ENCODE measurements at regions not wholly inside any gene's neighbourhood (a gene's known extent, or its start where the extent isn't known, plus 50 kb on each side); places are given as distances from the start of the nearest gene placed in this dataset.

GRCh38 chr13:84972907-84973306 is 826.3 kb downstream of the SLITRK6 start:
- TF ChIP-seq CTCF (conservative IDR thresholded peaks at IDR 0.05; ENCODE audit: low read depth, low read length) (no peak), USF2 (IDR thresholded peaks at IDR 0.05; ENCODE audit: low read depth, low read length) (no peak), FOS (IDR thresholded peaks at IDR 0.05; ENCODE audit: low read depth, low read length) (no peak), MXI1 (IDR thresholded peaks at IDR 0.05; ENCODE audit: borderline replicate concordance, low read depth, low read length) (no peak), MAZ (IDR thresholded peaks at IDR 0.05; ENCODE audit: borderline replicate concordance, low read depth, low read length) (no peak), POLR2A (IDR thresholded peaks at IDR 0.05; ENCODE audit: low read depth, low read length) (no peak), RAD21 (IDR thresholded peaks at IDR 0.05; ENCODE audit: low read length) (no peak), SMC3 (IDR thresholded peaks at IDR 0.05; ENCODE audit: low read depth, low read length) (no peak)

Measured in IMR-90 (cell line).